Stimulated activated CD8-positive, alpha-beta memory T cell treated with anti-CD3 and anti-CD28 coated beads, Interleukin-15, amount 100 ng/mL, for 4 hours (primary cell): ENCODE measurements at regions not wholly inside any gene's neighbourhood (a gene's known extent, or its start where the extent isn't known, plus 50 kb on each side); places are given as distances from the start of the nearest gene placed in this dataset.
"Not testable (repeated sequence)": the region's sequence is repeated elsewhere in the genome, so short reads cannot be mapped to it uniquely, and the experiment has no call there.

Experiments
- DNase-seq, 2 donors: peaks; one replicate each; pipeline ENCODE4 v3.0.0-alpha.2; 2020; ENCODE audit warnings: low read depth in 2 of 2

- DNase-seq = no peak
Observed at GRCh38 chr6:98308564-98308963, 525.8 kb upstream of the POU3F2 start.

DNA sequence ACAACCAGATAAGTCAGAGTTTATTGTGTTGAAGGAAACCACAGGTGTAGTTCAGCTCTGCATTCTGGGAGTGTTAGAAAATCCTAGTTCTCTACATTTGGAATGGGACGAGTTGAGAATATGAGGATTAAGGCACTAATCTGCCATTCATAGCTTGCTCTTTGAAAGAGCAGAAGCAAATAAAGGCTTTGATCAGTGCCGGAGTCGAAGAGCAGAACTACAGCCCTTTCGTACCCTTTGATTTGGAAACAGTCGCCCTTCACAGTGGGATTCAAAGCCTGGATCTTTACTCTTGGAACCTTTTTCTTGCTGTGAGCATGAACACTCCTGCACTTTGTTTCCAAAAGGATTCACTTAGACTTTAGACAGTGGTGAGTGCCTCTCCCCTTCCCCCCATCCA, 523.9 kb upstream of the POU3F2 start:
- no peak for DNase-seq

DNA sequence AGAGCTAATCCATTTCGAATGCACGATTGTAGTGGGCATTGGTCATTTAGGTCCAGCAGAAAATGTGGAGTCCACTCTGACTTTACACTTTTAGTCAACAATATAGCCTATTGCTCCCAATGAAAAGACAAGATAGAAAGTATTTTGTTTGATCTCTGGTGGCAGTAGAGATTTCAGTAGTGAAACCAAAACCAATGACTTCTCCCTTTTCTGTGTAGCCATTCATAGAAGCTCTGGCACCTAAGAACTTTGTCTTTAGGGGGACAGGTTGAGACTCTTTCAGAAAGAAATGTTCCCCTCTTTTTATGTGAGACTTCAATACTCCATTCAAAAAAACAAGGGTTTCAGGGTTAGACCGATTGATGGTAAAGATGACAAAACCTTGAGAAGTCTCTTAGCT, 510.8 kb upstream of the POU3F2 start:
- no peak for DNase-seq

GRCh38 chr6:98324446-98324845, 509.9 kb upstream of the POU3F2 start:
- no peak for DNase-seq

DNA sequence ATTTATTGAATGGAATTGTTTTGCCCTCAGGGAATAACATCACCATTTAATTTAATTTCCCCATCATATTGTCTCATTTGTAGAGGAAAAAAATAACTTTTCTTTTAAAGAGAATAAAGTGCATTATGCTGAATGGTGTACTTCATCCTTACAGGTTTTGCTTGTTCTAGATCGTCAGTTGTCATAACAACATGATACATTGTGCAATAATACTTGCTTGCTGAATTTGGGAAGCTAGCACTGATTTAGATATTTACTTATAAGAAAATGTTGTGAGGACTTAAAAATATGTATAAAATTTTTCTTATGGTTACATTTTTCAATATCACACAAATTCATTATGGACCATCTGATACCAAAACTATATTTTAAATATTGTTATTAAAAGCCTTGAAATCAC, 509.0 kb upstream of the POU3F2 start:
- no peak for DNase-seq

GRCh38 chr6:98333273-98333672, 501.1 kb upstream of the POU3F2 start:
- DNase-seq = no peak

DNA sequence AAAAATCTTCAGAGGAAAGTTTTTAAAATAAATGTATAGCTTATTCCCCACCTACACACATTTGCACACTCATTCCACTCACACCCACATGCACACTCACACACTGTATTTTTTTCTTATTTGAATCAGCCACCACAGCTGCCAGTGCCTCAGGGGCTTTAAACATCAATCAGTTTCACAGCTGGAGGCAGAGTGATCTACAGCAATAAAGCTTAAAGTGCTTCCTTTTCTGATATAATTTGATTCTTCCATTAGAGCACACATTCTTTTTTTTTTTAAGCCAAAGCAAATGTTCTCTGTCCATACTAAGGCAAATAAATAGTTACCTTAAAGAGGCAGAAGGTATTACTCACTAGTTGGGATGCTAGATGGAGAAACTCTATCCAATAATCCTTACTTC, 498.8 kb upstream of the POU3F2 start:
- DNase-seq = no peak

- no peak for DNase-seq
Observed at GRCh38 chr6:98339506-98339905, 494.9 kb upstream of the POU3F2 start.

DNA sequence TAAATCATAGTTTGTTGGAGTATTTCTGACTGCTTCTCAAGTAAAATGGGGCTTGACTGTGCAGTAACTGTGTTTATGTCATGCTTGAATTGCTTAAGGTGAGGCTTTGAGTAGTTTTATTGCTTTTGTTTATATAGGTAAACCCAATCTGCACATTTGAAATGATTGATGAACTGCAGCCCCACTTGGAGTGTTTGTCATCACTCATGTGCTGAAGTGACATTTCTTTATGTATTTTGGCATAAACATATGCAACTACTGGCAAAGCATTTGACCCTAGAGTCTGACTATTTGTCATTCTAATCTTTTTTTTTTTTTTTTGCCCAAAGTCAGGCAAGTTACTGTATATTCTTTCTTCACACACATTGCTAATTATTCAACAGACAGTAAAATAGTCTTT, 491.4 kb upstream of the POU3F2 start:
- no peak for DNase-seq

DNA sequence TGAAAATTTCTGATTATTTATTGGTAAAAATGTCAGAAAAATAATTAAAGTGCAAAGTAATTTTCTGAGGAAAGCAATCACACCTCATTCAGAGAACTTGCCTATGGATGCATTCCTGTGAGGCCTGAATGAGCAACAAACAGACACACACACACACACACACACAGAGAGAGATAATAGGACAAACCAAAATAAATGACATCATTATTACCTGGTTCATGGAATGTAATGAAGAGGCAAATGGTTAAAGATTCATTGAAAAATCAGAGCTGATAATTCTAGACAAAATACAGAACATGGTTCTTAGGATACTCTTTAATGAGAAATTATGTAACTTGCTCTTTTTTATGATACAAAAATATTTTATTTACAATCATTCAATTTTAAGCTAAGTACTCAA, 490.6 kb upstream of the POU3F2 start:
- no peak for DNase-seq

- DNase-seq = no peak
Observed at GRCh38 chr6:98352348-98352747, 482.0 kb upstream of the POU3F2 start.

DNA sequence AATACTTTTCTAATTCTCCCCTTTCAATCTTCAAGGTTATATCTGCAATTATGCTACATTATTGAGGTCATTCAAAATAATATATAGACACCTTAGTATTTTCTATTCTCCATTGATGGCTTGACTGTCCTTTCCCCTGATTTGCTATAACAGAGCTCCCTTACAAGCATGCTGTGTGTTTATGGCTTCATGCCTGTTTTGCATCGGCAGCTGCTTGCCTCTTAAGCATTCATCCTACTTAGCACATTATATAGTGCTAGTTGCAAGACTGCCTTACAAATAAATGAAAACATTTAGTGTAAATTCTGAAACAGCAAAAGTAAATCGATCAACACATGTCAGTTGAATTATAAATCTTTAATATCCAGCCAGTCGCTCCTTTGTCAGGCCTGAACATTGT, 476.2 kb upstream of the POU3F2 start:
- DNase-seq = no peak

- no peak for DNase-seq
Observed at GRCh38 chr6:98366371-98366770, 468.0 kb upstream of the POU3F2 start.

GRCh38 chr6:98380589-98380988, 453.8 kb upstream of the POU3F2 start:
- no peak for DNase-seq

- DNase-seq = no peak
Observed at GRCh38 chr6:98382246-98382645, 452.1 kb upstream of the POU3F2 start.

DNA sequence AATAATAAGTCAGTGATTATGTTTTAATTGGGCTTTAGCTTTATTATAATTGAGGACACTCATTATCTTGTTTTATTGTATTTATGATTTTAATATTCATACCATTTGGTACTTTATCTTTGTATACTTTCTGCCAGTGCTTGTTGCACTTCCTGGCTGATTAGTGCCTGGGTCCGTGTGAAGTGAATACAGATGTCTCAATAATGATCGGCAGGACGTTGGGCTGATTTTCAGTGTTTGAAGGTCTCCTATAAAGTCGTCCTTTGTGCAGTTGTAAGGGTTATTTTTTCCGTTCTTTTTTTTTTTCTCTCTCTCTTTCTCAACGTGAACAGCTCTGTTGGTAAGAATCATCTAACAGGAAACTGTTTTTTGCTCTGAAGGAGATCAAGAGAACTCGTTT, 450.0 kb upstream of the POU3F2 start:
- no peak for DNase-seq

GRCh38 chr6:98384801-98385200, 449.6 kb upstream of the POU3F2 start:
- no peak for DNase-seq

GRCh38 chr6:98395610-98396166, 438.7 kb upstream of the POU3F2 start:
- DNase-seq = no peak

- DNase-seq = no peak
Observed at GRCh38 chr6:98416027-98416426, 418.3 kb upstream of the POU3F2 start.

GRCh38 chr6:98416497-98417158, 417.7 kb upstream of the POU3F2 start:
- not testable (repeated sequence) for DNase-seq

DNA sequence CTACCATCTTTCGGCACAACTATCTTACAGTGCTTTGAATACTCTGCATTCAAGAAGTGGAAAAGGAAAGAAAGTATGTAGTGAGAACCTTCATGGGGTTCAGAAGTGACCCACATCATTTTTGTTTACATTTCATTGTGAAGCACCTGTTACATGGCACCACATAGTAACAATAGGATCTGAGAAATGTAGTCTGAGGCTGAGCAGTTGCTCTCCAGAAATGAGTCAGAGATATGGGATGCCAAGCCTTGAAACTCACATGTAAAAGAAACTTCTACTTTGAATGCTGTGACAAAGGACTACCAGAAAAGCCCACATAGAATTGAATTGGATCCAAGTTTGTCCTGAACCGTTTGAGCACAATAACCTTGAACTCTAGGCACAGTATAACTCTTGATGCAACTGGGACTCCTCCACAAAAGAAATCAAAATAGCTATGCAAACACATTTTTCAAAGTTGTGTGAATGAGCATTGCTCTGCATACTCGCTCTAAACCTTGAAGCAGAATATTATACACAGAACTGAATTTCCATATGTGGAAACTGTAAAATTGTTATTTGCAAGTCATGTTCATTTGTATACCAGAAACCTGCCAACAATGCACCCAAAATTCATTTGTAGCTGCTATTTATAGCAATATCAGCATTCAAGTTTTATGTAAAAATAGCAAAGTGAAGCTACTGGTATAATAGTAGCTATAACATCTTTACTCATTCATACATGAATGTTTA, 400.9 kb upstream of the POU3F2 start:
- no peak for DNase-seq

DNA sequence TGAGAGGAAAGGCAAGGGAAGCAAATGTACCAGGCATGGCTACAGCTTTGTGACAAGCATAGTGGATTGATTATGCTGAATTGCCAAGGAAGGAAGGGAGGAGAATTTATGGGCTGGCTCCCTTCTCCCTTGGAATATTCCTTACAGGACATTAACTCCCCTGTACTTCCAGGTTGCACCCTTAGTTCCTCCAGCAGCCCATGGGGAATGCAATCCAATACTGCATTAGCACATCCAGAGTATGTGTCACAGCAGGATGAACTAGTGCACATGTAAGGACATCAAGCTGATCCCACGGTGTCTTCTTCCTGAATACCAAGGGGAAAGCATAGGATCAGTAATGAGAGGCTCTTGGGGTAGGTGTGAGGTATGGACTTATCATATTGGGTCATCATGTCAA, 390.7 kb upstream of the POU3F2 start:
- no peak for DNase-seq

GRCh38 chr6:98452685-98453084, 381.7 kb upstream of the POU3F2 start:
- DNase-seq = no peak
